A673 (cell line): ENCODE measurements at regions not wholly inside any gene's neighbourhood (a gene's known extent, or its start where the extent isn't known, plus 50 kb on each side); places are given as distances from the start of the nearest gene placed in this dataset.

ENCODE experiments used
- EZH2 ChIP-seq: fragments of 200-600 bp; sonication (generic); IDR thresholded peaks from 2 replicates; pipeline ENCODE4 v1.6.1; 2017; ENCODE audit warnings: borderline replicate concordance, low read depth, mild to moderate bottlenecking, mixed read lengths, antibody characterized with exemption, low read length; ENCODE audit not compliant: poor library complexity, severe bottlenecking
- TF ChIP-seq, protein P1 (sequence below): fragments of 300-800, 200-600 bp; sonication (generic); conservative IDR thresholded peaks from 2 replicates; pipeline ENCODE4 v1.5.1; 2017; ENCODE audit warnings: low read depth, mild to moderate bottlenecking, antibody characterized with exemption, low read length, moderate library complexity, mixed read lengths

DNA sequence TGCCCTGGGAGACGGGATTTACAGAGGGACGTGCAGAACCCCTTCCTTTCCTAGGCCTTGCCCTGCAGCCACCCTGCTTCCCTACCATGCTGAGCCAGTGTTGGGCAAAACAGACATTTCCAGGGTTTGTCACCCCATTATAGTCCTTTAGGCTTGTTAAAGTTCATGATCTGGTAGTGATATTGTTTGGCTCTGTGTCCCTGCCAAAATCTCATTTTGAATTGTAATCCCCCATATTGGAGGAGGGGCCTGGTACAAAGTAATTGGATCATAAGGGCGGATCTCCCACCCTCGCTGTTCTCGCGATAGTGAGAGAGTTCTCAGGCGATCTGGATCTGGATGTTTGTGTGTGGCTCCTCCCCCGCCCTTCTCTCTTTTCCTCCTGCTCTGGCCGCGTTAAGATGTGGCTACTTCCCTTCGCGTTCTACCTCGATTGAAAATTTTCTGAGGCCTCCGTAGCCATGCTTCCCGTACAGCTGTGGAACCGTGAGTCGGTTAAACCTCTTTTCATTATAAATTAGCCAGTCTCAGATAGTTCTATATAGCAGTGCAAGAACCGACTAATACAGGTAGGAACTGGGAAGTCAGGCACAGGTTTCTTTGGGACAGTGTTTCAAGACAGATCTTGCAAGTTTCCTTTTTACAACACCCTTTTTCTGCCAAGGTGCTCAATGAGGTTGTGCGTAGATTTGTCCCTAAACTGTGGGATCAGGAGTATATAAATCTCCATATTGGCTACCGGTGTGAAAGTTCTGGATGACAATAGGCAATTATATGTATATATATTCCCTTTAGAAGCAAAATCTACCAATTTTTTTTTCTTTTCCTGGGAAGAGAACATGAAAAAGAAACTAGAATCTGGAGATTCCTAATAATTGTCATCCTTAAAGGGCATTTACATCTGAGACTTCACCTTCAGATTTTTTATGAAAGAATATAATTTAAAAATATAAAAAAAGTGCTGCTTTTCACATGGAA is 152.1 kb downstream of the SAMD5 start:
- TF ChIP-seq, protein P1, sequence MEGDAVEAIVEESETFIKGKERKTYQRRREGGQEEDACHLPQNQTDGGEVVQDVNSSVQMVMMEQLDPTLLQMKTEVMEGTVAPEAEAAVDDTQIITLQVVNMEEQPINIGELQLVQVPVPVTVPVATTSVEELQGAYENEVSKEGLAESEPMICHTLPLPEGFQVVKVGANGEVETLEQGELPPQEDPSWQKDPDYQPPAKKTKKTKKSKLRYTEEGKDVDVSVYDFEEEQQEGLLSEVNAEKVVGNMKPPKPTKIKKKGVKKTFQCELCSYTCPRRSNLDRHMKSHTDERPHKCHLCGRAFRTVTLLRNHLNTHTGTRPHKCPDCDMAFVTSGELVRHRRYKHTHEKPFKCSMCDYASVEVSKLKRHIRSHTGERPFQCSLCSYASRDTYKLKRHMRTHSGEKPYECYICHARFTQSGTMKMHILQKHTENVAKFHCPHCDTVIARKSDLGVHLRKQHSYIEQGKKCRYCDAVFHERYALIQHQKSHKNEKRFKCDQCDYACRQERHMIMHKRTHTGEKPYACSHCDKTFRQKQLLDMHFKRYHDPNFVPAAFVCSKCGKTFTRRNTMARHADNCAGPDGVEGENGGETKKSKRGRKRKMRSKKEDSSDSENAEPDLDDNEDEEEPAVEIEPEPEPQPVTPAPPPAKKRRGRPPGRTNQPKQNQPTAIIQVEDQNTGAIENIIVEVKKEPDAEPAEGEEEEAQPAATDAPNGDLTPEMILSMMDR, result no peak
- TF ChIP-seq EZH2, result no peak
